HG03066 (cell line): ENCODE measurements at regions not wholly inside any gene's neighbourhood (a gene's known extent, or its start where the extent isn't known, plus 50 kb on each side); places are given as distances from the start of the nearest gene placed in this dataset.
"Not testable (repeated sequence)": the region's sequence is repeated elsewhere in the genome, so short reads cannot be mapped to it uniquely, and the experiment has no call there.

Experiments
- ATAC-seq: cut with Tn5 transposase; IDR thresholded peaks from one replicate; pipeline ENCODE4 v1.9.1; 2021; ENCODE audit warnings: low read depth; ENCODE audit not compliant: unreplicated experiment

- no peak for ATAC-seq
Measured at GRCh38 chr3:115251509-115251908, 104.4 kb upstream of the ZBTB20 start.

GRCh38 chr3:115252679-115253078 is 105.6 kb upstream of the ZBTB20 start:
- no peak for ATAC-seq

GRCh38 chr3:115254492-115255196 is 107.6 kb upstream of the ZBTB20 start:
- ATAC-seq = no peak

GRCh38 chr3:115255197-115255585 is 108.1 kb upstream of the ZBTB20 start:
- ATAC-seq = no peak

GRCh38 chr3:115270849-115271248 is 123.8 kb upstream of the ZBTB20 start:
- ATAC-seq = no peak

- ATAC-seq = no peak
Measured at GRCh38 chr3:115272036-115272824, 125.1 kb upstream of the ZBTB20 start.

GRCh38 chr3:115275896-115276295 is 128.8 kb upstream of the ZBTB20 start:
- no peak for ATAC-seq

- no peak for ATAC-seq
Measured at GRCh38 chr3:115279939-115280338, 132.9 kb upstream of the ZBTB20 start.

GRCh38 chr3:115280506-115280905 is 133.4 kb upstream of the ZBTB20 start:
- ATAC-seq = no peak

GRCh38 chr3:115281697-115282675 is 134.9 kb upstream of the ZBTB20 start:
- no peak for ATAC-seq

GRCh38 chr3:115284980-115285379 is 137.9 kb upstream of the ZBTB20 start:
- ATAC-seq = no peak

GRCh38 chr3:115286529-115287197 is 139.6 kb upstream of the ZBTB20 start:
- no peak for ATAC-seq

GRCh38 chr3:115287198-115287597 is 140.1 kb upstream of the ZBTB20 start:
- ATAC-seq = no peak

GRCh38 chr3:115292131-115292530 is 145.0 kb upstream of the ZBTB20 start:
- ATAC-seq = no peak

- ATAC-seq = no peak
Measured at GRCh38 chr3:115292677-115293165, 145.6 kb upstream of the ZBTB20 start.

GRCh38 chr3:115293321-115293720 is 146.2 kb upstream of the ZBTB20 start:
- ATAC-seq = no peak

- ATAC-seq = no peak
Measured at GRCh38 chr3:115301364-115301860, 154.3 kb upstream of the ZBTB20 start.

- not testable (repeated sequence) for ATAC-seq
Measured at GRCh38 chr3:115317953-115318352, 170.9 kb upstream of the ZBTB20 start.

GRCh38 chr3:115321400-115321805 is 174.3 kb upstream of the ZBTB20 start:
- ATAC-seq = no peak

GRCh38 chr3:115322901-115323300 is 175.8 kb upstream of the ZBTB20 start:
- ATAC-seq = no peak
